Dermis blood vessel endothelial cell (primary cell): ENCODE measurements at regions not wholly inside any gene's neighbourhood (a gene's known extent, or its start where the extent isn't known, plus 50 kb on each side); places are given as distances from the start of the nearest gene placed in this dataset.

ENCODE experiments used
- DNase-seq: peaks from one replicate; pipeline ENCODE4 v3.0.0; 2010

DNA sequence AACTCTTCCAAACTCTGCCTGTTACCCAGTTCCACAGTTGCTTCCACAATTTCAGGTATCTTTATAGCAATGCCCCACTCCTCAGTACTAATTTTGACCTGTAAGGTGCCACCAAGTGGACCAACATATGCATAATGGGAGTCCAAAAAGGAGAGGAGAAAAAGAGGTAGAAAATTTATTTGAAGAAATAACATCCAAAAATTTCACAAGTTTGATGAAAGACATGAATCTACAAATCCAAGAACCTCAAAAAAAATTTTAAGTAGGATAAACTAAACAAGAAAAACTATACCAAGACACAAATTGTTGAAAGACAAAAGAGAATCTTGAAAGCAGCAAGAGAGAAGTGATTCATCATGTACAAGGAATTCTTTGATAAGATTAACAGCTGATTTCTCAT is 79.8 kb downstream of the BARX1 start:
- DNase-seq = no peak

DNA sequence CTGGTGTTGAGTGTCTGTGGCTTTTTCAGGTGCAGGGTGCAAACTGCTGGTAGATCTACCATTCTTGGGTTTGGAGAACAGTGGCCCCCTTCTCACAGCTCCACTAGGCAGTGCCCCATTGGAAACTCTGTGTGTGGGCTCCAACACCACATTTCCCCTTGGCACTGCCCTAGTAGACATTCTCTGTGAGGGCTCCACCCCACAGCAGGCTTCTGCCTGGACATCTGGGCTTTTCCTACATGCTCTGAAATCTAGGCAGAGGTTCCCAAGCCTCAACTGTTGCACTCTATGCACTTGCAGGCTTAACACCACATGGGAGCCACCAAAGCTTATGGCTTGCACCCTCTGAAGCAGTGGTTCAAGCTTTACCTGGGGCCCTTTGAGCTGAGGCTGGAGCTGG is 80.9 kb downstream of the BARX1 start:
- DNase-seq = no peak

DNA sequence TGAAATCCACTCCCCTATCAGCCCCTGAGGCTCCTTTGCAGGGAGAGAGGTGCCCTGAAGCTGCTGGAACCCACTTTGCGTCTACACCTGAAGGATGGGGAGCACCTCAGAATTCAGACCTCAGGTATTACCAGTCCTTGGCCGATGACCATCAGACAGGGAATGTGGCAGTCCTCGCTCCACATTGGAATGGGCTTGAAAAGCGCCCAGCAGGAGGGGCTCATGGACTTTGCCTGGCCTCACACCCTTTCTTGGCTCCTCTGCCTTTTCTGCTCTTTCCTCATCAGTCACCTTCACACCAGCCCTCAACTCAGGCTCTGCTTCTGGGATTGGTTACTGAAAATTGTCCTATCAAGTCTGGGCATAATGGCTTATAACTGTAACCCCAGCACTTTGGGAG is 83.9 kb downstream of the BARX1 start:
- DNase-seq = no peak

DNA sequence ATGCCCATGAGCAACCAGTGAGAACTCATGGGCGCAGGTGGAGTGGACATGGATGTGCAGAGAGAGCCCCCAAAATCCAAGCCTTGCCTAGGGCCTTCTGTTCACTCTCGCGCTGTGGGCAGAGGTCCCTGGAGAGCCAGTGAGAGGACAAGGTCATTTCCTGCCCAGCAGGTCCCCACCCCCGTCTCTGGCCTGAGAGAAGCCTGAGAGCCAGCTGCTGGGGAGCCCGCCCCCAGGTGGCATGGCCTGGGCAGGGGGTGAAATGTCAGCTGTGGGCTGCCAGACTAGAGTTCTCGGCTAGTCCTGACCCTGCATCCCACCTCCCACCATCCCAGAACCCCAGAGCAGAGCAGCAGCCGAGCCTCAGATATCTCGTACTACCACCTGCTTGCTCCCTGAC is 85.3 kb downstream of the BARX1 start:
- no peak for DNase-seq

DNA sequence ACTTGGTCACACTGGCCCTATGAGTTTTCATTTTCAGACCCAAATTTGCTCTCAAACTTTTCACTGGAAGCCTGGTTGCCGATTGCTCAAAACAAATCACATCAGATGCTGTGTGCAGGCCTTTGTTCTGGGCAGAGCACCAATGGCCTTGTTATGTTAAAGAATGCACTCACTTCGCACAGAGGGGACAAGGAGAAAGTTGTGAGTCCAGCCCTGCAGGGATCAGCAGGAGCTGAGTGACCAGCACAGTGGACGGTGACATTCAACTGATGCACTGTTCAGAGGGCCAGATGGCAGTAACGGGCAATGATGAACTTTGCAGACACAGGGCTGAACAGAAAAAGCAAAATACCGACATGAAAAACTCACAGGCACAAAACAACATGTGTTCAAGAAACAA is 86.1 kb downstream of the BARX1 start:
- DNase-seq = no peak

DNA sequence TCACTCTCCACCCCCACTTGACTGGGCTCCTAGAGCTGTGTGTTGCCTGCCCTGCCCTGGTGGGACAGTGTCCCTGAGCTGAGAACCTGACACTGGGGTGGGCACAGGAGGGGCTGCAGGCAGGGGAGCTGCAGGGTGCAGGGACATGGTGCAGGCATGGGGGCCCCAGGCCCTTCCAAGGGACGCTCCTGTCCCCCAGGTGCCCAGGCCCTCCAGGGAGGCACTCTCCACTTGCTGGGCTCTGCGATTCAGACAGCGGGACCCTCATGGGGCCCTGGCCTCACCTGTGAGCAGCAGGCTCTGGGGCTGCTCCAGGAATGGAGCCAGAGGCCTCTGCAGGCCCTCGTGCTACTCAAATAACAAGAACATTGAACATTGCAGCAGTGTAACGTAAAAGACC is 89.4 kb downstream of the BARX1 start:
- DNase-seq = no peak

DNA sequence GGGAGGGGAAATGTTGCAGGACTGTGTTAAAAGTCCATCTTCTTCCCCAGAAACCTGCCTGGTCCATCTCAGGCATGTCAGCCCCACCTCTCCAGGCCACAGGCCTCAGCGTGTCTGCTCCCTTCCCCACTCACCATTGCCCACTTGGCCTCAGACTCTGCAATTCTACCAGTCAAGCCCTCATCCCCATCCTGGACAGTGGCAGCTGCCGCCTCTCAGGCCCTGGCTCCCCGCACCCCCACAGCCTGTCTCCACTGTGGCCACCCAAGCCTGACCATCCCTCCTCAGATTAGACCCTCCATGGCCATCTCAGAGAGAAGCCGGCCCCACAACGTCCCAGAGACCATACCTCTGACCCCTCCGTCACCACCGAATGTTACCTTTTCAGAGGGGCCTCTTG is 89.9 kb downstream of the BARX1 start:
- DNase-seq = no peak

DNA sequence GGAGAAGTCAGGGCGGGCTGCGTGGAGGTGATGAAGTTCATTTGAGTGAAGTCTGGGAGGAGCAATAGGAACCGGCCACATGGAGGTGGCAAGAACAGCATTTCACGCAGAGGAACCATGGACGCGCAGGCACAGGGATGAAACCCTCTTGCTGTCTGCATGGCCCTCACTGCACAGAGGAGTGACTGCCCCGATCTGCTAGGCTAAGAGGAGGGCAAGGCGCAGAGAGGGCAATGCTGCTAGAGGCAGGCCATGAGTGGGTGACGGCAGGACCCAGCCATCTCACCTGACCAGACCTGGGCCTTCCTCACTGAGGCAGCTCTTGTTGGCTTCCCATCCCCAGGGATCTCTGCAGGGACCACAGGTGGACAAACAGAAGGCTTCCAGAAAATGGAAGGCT is 90.3 kb downstream of the BARX1 start:
- DNase-seq = no peak

DNA sequence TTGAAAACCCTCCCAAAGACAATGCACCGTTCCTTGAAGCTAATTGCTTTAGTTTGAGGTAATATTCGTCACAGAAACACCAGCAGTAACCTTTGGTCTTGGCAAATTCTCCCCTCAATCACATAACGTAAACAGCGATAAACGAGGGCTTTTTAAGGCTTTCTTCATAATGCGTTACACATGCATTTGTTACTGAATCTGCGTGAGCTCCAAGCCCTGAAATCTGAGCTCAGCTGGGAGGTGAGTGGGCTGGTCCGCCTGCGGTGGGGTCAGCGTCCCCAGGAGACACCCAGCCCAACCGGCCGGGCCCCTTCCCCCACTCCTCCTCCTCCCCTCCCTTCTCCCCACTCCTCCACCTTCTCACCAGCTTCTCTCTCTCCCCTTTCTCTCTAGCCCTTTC is 91.1 kb downstream of the BARX1 start:
- DNase-seq = no peak

DNA sequence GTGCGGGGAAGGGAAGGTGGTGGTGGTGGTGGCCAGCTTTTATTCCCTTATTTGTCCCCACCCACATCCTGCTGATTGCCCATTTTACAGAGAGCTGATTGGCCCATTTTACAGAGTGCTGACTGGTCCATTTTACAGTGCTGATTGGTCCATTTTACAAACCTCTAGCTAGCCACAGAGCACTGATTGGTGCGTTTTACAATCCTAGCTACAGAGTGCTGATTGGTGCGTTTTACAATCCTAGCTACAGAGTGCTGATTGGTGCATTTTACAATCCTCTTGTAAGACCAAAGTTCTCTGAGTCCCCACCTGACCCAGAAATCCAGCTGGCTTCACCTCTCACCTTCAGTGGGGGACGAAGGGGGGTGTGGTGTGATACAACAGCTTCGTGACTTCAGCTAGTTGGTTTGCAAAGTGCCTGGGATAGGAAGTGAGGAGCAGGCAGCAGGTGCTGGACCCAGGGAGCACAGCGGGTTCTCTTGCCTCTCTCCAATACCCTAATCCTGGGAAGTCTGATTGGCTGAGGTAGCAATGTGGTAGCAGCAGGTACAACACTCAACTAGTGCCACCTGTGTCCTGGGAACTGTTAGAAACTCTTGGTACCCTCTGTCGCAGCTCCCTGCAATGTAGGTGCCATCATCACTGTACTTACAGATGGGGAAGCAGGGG is 92.1 kb downstream of the BARX1 start:
- DNase-seq = no peak

DNA sequence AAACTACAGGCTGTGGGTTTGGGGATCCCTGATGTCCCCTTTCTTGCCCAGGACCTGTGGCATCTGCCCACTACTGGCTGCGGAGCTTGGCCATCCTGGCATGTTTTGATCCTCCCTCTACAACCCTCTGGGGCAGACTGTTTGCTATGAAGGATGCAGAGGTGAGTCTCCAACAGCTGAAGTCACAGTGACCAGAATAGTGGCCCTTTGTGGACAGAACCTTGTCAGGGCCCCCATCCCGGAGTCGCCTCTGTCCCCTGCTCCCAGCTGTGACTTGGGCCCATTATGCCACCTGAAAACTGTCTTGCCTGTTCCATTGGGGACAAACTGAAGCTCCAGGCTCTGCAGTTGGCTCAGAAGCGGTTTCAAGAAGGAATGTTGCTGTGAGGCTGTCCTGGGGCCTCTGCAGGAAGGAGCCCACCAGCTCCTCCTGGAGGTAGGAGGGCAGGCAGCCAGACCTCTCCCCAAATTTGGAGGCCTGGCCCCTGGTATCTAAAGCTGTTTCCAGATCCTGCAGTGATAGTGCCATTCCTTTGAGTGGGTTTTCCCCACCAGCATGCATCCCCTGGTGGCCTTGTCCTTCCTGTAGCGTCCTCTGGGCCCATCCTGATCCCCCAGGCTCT is 93.3 kb downstream of the BARX1 start:
- DNase-seq = no peak

DNA sequence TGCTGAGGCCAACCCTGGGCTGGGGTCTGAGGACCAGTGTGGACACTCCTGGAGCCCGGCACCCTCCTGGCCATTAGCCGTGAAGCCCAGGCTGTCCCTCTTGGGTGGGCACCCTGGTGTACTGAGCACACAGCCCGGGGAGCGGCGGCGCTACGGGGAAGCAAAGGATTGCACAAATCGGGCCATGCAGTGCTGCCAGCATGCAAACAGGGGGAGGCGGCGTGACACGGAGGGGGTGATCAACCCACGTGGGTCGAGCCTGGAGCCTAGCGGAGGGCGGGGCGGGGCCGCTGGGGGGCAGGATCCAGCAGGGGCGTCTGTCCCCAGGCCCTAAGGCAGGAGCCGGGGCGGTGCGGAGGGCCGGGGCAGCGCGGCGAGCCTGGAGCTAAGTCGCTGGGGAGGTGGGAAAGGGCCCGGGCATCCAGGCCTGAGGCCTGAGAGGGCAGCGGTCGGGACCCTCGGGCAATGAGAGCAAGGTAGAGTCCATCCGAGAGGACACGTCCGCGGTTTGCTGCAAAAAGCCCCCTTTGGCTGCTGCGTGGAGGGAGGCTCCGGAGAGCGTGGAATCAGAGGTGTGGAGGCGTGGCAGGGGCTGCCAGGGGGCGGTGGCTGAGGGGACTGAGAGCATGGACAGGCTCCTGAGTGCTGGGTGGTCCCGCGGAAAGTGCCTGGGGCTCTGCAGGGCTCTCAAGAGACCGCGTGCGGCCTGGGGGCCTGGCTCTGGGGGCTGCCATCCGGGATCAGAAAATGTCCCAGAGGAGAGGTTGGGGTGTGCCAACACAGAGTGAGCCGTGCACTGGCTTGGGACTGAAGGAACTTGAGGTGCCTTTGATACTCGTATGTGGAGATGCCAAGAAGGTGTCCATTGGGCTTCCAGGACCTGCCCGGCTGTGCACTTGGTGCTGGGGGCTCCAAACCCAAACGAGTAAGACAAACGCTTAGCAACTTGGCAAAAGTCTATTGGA is 94.2 kb downstream of the BARX1 start:
- no peak for DNase-seq

DNA sequence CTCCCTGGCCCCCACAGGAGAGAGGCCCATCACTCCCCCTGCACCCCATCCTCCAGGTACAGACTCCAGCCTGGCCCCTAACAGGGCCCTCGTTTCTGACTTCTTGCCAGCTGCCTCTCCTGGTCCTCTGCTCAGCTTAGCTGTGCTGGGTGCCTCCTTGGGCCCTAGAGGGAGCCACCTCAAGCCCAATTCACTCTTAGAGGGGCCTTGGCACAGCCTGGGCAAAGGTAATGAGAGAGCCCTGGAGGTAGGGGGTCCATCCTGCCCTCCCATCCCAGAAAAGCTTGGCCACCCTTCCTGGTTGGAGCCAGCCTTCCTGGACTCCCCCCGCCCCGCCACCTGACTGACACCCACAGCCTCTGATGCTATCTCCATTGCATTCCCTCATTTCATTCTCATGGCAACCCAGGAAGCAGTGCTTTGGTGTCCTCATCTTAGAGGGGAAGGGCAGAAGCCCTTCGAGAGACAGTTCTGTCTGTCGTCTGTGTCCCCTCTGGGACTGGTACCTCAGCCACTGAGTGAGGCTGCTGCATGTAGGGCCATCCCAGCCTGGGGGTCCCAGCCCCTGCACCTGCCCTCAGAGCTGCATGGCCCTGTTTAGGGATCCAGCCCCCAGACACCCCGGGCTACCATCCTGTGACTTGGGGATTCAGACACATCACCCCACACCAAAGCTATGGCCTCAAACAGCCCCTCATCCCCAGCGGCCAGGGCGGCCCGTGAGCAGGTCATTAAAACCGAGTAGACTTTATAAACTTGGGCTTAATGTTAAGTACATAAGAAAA is 95.5 kb downstream of the BARX1 start:
- no peak for DNase-seq

DNA sequence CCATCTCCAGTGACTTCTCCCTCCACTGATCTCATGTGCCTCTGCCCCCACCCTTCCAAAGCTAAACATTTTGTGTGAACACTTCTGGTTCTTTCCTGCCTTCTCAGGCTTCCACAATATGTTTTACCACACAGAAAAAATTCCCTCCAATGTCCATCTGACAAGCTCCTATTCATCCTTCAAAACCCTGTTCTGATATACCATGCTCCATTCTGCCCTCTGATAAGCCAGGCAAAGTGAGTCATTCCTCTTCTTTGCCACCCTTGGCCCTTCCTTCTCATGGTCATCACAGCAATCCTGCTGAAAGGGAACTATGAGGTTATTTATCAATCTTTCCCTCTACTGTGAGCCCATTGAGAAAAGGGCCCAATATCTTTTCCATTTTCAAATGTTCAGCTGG is 97.6 kb downstream of the BARX1 start:
- DNase-seq = no peak

DNA sequence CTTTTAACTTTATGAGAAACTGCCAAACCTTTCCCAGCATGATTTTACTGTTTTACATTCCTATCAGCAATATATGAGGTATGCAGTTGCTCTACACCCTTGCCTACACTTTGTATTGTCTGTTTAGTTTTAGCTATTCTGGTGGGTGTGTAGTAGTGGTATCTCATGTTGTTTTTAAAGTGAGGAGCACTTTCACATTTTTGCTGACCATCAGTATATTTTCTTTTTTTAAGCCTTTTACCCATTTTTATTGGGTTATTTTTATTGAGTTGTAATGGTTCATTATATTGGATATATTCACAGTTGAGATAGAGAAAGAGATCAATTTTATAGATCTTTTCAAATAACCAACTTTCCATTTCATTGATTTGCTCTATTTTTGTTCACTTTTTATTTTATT is 102.4 kb downstream of the BARX1 start:
- no peak for DNase-seq

DNA sequence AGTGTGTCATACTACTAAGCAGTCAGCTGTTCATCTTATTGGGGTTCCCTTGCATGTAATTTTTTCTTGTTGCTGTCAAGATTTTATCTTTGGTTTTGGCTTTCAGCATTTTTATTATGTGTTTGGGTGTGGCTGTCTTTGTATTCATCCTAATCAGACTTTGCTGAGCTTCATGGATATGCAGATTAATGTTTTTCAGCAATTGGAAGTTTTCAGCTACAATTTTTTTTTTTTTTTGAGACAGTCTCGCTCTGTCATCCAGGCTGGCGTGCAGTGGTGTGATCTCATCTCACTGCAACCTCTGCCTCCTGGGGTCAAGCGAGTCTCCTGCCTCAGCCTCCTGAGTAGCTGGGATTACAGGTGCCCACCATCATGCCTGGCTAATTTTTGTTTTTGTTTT is 108.8 kb downstream of the BARX1 start:
- DNase-seq = no peak

DNA sequence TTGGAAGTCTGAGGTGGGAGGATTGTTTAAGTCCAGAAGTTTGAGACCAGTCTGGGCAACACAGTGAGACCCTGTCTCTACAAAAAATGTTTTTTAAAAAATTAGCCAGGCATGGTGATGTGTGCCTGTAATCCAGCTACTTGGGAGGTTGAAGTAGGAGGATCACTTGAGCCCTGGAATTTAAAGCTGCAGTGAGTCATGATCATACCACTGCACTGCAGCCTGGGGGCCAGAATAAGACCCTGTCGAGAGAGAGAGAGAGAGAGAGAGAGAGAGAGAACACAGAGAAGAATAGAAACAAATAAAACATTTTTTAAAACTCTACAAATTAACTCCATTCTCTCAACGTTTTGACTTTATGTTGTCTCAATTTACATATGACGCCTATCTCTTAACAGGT is 111.8 kb downstream of the BARX1 start:
- no peak for DNase-seq

DNA sequence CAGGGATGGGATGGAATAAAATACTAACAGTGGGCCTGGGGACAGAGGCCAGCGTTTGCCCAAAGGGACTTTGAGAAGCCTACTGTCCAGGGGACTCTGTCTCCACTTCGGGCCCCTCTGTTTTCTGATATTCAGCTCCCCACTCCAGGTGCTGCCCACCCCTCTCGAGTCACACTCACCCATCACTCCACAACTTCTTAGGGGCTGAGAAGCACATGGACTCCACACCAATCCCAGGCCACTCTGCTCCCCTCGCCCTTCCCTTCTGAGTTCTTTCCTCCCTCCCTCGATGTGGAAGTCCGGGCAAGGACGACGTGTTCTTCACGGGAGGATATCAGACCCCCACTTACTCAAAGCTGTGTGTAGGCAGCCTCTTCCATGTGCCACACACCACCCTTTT is 124.5 kb downstream of the BARX1 start:
- DNase-seq = no peak

DNA sequence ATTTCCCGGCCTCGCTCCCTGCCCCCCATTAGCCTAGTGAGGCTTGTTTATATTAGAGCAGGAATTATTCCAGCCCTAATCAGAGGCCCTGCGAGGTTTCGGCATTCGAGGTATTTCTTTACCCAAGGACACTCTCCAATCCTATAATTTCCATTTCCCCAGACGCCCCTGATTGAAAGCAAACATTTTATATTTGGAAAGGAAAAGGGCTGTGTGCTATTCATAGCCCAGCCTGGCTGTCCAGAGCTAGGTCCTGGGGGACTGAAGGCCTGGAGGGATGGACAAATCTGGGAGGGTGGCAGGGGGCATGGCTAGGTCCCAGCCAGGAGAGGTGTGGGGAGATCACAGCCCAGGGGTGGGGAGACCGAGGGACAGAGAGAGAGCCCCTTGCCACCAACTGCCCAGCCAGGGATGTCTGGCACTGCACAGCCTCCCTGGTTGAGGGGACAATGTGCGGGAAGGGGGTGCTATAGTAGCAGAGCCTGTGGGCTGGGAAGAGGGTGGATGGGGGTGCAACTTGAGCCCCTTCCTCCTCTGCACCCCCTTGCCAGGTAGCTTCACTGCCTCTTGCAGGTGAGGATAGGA is 125.1 kb downstream of the BARX1 start:
- DNase-seq = no peak

DNA sequence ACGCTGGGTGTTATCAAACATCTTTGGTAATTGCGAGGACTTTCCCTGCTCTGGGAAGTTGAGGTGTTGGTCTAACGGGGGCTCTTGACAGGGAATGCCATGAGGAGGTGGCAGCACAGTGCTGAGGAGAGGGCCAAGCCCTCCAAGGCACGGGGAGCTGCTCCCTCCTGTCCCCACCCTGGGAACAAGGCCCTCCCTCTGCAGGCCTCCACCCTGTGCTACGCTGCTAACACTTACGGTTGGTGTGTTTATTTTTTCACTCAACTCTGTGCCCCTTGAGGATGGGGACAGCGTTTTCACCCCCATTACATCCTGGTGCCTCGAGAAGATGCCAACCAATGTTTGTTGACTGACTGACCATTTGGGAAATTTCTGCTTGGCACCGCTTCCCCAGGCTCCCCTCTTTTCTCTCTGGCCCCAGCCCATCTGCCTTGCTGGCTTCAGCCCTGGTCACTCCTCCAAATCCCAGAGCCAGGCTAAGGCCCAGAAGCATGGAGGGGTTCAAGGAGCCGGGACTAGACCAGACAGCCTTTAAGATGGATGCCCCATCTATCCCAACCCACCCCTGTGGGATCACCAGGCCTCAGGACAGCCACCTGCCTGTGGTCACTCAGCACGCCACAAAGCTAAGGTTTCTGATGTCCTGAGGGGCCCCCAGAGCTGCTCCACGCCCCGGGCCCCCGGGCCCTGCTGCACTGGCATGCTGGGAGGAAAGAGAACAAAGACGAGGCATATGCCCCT is 125.7 kb downstream of the BARX1 start:
- no peak for DNase-seq

DNA sequence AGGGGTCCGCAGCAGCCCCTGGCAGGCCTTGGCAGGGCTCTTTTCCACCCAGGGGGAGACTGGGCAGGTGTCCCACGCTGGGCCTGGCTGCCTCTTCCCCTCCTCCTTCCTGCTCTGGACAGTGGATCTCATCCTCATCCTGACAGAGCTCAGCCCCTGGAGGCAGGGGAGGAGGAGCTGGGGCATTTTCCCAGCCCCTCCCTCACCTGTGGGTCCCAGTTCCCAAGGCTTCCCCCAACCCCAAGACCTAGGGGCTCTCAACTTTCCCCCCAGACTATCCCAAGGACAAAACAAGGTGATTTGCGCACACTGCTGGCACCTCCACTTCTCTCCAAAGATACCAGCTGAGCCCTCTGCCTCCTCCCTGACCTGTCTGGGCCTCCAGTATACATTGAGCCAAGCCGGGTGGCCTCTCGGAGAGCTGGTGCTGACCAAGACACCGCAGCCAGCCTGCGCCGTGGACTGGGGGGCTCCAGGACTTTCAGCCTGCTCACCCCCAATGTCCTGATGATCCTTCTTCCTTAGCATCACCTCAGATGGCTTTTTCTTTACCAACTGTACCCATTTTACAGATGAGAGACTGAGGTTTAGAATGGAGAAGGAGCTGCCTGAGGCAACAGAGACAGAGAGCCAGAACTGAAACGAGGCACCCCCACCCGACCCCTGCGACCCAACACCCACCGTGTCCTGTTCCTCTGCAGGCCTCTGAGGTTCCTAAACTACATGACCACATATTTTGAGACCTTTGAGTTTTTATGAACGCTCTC is 126.6 kb downstream of the BARX1 start:
- no peak for DNase-seq
